Testis (tissue), 2 donors: ENCODE measurements at regions not wholly inside any gene's neighbourhood (a gene's known extent, or its start where the extent isn't known, plus 50 kb on each side); places are given as distances from the start of the nearest gene placed in this dataset.
"Not testable (repeated sequence)": the region's sequence is repeated elsewhere in the genome, so short reads cannot be mapped to it uniquely, and the experiment has no call there.

Experiments
- DNase-seq: peaks from one replicate; pipeline ENCODE4 v3.0.0-alpha.2; 2019
- H3K27ac ChIP-seq, 2 donors: fragments of 200-600 bp; sonication (generic); one replicate each; pipeline ENCODE4 v1.5.1; 2019
- H3K27me3 ChIP-seq: fragments of 200-600 bp; sonication (generic); one replicate; pipeline ENCODE4 v1.5.1; 2019
- H3K36me3 ChIP-seq: fragments of 200-600 bp; sonication (generic); one replicate; pipeline ENCODE4 v1.5.1; 2017; ENCODE audit warnings: low read depth; ENCODE audit errors: missing control alignments
- H3K4me1 ChIP-seq: fragments of 200-600 bp; sonication (generic); one replicate; pipeline ENCODE4 v1.5.1; 2019
- H3K4me3 ChIP-seq, 2 donors: fragments of 200-600 bp; sonication (generic); one replicate each; pipeline ENCODE4 v1.5.1; 2017 to 2019
- H3K9me3 ChIP-seq: fragments of 200-600 bp; sonication (generic); one replicate; pipeline ENCODE4 v1.5.1; 2017
- POLR2A ChIP-seq: fragments of 450-650 bp; IDR thresholded peaks from one replicate; pipeline ENCODE4 v1.6.1; 2017; ENCODE audit warnings: antibody characterized with exemption, mild to moderate bottlenecking, moderate library complexity
- WGBS, 2 donors: methylation state at CpG; one replicate each; pipeline ENCODE4 v1.1.5; 2018; 5-methylcytosine and 5-hydroxymethylcytosine counted together
- intact Hi-C: fragments of 100-400 bp; cut with DNase I; formaldehyde crosslinking; loops from one replicate; pipeline ENCODE4 v1.15.1; 2023; ENCODE audit warnings: low total_unique reads
- TF ChIP-seq, protein P1 (sequence below), 3 experiments: fragments of 450-650 bp in 2 of 3; fragments of 200-600 bp in 1 of 3; sonication (generic) in 1 of 3; IDR thresholded peaks; one replicate each; pipeline ENCODE4 v1.5.1; 2016 to 2019; ENCODE audit warnings: antibody characterized with exemption in 3 of 3, mild to moderate bottlenecking in 2 of 3, moderate library complexity in 1 of 3

DNA sequence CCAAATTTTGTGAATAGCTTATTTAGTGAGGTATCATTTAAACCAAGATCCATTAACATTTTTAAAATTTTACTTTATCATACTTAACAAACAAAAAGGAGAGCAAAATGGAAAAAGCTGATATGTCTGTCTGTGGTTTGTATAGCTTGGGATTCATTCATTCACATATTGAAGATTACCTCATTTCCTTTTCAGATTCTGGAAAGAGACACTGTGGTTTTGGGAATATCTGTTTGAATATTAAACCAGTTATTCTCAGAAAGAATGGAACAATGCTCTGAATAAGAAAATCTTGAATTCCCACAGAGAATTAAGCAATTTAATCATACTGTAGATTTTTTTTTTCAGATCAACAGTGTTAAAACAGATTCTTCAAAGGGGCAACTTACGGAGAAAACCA lies 93.8 kb upstream of the PRDX6 start:
- Histone ChIP-seq H3K27me3 (no peaks in the 10 kb centered on the region), H3K27ac (no peak overlapping the region), H3K9me3 (no peaks in the 10 kb centered on the region), H3K4me1 (no peaks in the 10 kb centered on the region), H3K36me3 (no peaks in the 10 kb centered on the region), H3K4me3 (no peak overlapping the region)
- intact Hi-C loops: no loop called here
- DNase-seq: no peak
- WGBS, 2 donors: 85 to 95% methylated on average over 1 of the region's 1 CpG
- TF ChIP-seq, protein P1, sequence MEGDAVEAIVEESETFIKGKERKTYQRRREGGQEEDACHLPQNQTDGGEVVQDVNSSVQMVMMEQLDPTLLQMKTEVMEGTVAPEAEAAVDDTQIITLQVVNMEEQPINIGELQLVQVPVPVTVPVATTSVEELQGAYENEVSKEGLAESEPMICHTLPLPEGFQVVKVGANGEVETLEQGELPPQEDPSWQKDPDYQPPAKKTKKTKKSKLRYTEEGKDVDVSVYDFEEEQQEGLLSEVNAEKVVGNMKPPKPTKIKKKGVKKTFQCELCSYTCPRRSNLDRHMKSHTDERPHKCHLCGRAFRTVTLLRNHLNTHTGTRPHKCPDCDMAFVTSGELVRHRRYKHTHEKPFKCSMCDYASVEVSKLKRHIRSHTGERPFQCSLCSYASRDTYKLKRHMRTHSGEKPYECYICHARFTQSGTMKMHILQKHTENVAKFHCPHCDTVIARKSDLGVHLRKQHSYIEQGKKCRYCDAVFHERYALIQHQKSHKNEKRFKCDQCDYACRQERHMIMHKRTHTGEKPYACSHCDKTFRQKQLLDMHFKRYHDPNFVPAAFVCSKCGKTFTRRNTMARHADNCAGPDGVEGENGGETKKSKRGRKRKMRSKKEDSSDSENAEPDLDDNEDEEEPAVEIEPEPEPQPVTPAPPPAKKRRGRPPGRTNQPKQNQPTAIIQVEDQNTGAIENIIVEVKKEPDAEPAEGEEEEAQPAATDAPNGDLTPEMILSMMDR (IDR thresholded peaks at IDR 0.05): no peak
- TF ChIP-seq POLR2A: no peak

- Histone ChIP-seq H3K27me3 (no peaks in the 10 kb centered on the region), H3K27ac (no peak overlapping the region), H3K4me3 (no peak overlapping the region), H3K36me3 (no peaks in the 10 kb centered on the region), H3K9me3 (no peaks in the 10 kb centered on the region), H3K4me1 (no peaks in the 10 kb centered on the region)
- intact Hi-C loops: no loop called here
- DNase-seq: no peak
- 93 to 94% methylated on average over 1 of the region's 1 CpG for WGBS, 2 donors
- TF ChIP-seq, protein P1 (IDR thresholded peaks at IDR 0.05): no peak
- no peak for TF ChIP-seq POLR2A
These were observed 88.8 kb upstream of the PRDX6 start for GRCh38 chr1:173388352-173388751.

GRCh38 chr1:173392895-173393658 lies 84.1 kb upstream of the PRDX6 start:
- Histone ChIP-seq H3K27me3 (no peaks in the 10 kb centered on the region), H3K4me1 (no peaks in the 10 kb centered on the region), H3K36me3 (no peaks in the 10 kb centered on the region), H3K27ac (no peak overlapping the region), H3K4me3 (no peak overlapping the region), H3K9me3 (no peaks in the 10 kb centered on the region)
- no peak for DNase-seq
- intact Hi-C loops: no loop called here
- TF ChIP-seq, protein P1 (IDR thresholded peaks at IDR 0.05): no peak
- no peak for TF ChIP-seq POLR2A
- WGBS, 2 donors: 77 to 81% methylated on average over 8 of the region's 8 CpGs

DNA sequence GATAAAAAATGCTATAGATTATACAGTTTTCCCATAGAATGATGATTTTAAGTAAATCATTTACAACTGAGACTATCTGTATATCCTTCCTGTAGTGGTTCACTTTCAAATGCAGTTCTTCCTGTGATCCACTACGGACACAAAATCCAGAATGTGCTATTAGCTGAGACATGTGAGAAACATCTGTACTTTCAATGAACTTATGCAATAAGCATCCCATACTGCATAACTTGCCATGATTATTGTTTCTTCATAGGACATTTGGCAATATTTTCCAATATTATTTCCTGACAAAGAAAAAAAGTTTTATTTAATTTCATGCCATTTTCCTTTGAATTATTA lies 83.5 kb upstream of the PRDX6 start:
- Histone ChIP-seq H3K27ac (no peak overlapping the region), H3K9me3 (no peaks in the 10 kb centered on the region), H3K4me3 (no peak overlapping the region), H3K27me3 (no peaks in the 10 kb centered on the region), H3K36me3 (no peaks in the 10 kb centered on the region), H3K4me1 (no peaks in the 10 kb centered on the region)
- TF ChIP-seq POLR2A: no peak
- TF ChIP-seq, protein P1 (IDR thresholded peaks at IDR 0.05): no peak
- DNase-seq: no peak
- intact Hi-C loops: no loop called here
- WGBS, 2 donors: 78 to 87% methylated on average over 1 of the region's 1 CpG

DNA sequence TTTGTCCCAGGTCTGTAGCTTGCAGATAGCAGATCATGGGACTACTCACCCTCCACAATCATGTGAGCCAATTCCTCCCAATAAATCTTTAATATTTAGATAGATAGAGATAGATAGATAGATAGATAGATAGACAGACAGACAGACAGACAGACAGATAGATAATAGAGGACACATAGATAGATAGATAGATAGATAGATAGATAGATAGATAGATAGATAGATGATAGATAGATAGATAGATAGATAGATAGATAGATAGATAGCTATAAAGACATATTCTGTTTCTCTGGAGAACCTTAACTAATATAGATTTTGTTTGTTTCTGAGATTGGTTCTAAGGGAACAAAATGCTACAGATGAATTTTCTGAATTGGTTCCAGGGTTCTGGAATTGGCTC lies 82.3 kb upstream of the PRDX6 start:
- H3K36me3 ChIP-seq, H3K27ac ChIP-seq, H3K27me3 ChIP-seq, H3K9me3 ChIP-seq, H3K4me1 ChIP-seq, DNase-seq, H3K4me3 ChIP-seq, intact Hi-C loops: not testable (repeated sequence)
